Erythroblast (primary cell): ENCODE measurements at regions not wholly inside any gene's neighbourhood (a gene's known extent, or its start where the extent isn't known, plus 50 kb on each side); places are given as distances from the start of the nearest gene placed in this dataset.

Experiments
- GATA1 ChIP-seq: IDR thresholded peaks from 2 replicates; pipeline ENCODE4 v1.6.1; 2011; ENCODE audit warnings: low read depth, mild to moderate bottlenecking, control low read depth, low read length, moderate library complexity
- POLR2A ChIP-seq: IDR thresholded peaks from 2 replicates; pipeline ENCODE4 v1.6.1; 2011; ENCODE audit warnings: mild to moderate bottlenecking, low read length

DNA sequence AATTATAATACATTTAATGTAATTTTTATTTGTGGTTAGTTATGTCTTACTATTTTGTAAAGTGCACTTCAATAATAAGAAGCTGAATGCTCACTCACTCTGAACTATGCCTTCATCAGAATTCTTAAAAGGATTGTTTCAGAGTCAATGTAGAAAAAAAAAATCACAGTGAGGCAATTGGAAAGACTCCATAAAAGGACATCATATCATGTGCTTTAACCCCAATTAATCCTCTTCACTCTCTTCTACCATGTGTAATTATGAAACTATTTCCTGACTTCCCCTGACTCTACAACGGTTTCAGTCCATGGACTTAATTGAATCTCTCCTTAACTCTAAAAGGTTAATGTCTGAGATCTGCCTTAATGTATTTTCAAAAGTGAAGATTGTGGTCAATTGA is 250.4 kb upstream of the ALG10 start:
- TF ChIP-seq POLR2A (no peak), GATA1 (no peak)
